ENCODE measurements at regions not wholly inside any gene's neighbourhood (a gene's known extent, or its start where the extent isn't known, plus 50 kb on each side); places are given as distances from the start of the nearest gene placed in this dataset.
"Not testable (repeated sequence)": the region's sequence is repeated elsewhere in the genome, so short reads cannot be mapped to it uniquely, and the experiment has no call there.

DNA sequence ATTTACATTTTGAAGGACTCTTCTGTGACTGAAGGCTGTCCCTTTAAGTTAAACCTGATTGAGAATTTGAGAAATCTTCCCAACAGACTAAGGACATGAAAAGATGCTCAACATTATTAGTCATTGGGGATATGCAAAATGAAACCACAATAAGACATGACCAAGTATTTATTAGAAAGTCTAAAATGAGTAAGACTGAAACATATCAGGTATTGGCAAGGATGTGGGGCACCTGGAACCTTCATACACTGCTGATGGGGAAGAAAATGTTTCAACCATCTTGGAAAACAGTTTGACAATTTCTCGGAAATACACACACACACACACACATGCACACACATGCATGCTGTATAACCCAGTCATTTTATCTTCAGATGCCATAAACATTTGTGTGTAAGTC is 132.1 kb upstream of the CDK6 start:
- no peak for DNase-seq

GRCh38 chr7:92967238-92967637 is 130.9 kb upstream of the CDK6 start:
- no peak for DNase-seq

GRCh38 chr7:92964141-92964540 is 127.8 kb upstream of the CDK6 start:
- DNase-seq = peak; percentile 1 to 14

- DNase-seq = peak in 1 of 2 experiments; percentile 34
Observed at GRCh38 chr7:92963566-92963965, 127.2 kb upstream of the CDK6 start.

DNA sequence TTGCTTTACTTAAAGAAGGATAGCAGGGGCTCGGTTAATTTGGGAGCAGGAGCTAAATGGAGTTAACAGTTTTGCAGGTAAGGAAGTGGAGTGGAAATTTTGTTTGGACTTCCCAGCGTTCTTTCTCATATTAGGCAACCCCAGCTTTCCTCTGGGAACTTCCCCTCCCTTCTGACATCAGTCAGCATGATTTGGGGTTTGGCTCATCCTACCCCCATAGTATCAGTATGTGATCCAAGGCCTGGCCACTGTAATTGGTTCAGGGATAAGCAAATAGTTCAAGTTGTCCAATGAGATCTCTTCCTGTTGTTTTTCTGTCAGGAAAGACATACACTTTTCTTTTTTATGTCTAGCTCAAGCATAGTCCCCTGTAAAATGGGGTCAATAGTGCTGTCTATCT is 125.6 kb upstream of the CDK6 start:
- DNase-seq = no peak

GRCh38 chr7:92956575-92956974 is 120.2 kb upstream of the CDK6 start:
- no peak for DNase-seq

DNA sequence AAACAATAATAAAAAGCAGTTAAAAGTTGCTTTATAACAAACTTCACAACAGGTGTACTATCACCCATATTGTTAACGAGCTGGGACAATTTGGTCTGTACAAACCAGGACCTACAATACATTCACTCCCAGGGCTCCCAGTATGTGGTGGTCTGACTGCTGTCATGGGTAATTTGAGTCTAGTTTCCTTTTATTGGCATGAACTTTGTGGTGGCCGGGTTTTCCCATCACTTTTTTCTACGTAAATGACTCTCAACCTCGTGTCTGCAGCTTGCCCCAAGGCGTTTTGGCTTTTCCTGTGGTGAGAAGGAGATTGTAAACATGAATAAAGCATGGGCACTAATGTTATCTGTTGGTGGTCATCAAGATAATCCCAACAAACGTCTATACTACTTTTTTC is 118.7 kb upstream of the CDK6 start:
- DNase-seq = no peak

GRCh38 chr7:92953657-92954056 is 117.3 kb upstream of the CDK6 start:
- DNase-seq = no peak

GRCh38 chr7:92949748-92950147 is 113.4 kb upstream of the CDK6 start:
- DNase-seq = no peak

- no peak for DNase-seq
Observed at GRCh38 chr7:92945840-92946239, 109.5 kb upstream of the CDK6 start.

- DNase-seq = no peak
Observed at GRCh38 chr7:92944633-92945032, 108.3 kb upstream of the CDK6 start.

GRCh38 chr7:92942706-92943105 is 106.3 kb upstream of the CDK6 start:
- DNase-seq = not testable (repeated sequence)

DNA sequence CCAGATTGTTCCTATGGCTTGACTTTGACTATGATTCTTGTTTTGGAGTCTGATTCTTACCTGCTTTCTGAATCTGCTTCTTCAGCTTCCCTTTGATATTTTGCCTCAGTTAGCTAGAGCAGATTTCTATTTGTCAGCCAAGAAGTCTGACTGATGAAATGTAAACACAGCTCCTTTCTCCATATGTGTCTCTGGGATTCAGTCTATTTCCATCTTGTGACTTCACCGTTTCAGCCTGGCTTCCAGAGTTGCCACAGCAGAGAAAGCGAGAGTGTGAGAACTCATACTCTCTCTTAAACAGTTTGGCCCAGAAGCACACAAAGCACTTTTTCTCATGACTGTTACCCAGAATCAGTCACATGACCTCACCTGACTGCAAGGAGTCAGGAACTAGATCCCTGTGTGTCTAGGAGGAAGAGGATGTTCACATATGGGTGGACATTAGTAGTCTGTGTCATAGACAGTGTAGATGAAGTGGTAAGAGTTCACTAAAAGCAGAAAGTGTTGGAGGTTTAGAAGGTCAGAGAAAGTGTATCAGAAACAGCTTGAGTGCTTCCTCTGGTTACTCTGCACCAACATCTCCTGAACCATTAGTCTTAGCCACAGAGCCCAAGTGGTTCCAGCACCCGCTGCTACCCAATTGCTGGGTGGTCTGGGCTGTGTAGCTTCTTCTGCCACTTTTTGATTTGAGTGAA is 103.4 kb upstream of the CDK6 start:
- no peak for DNase-seq

DNA sequence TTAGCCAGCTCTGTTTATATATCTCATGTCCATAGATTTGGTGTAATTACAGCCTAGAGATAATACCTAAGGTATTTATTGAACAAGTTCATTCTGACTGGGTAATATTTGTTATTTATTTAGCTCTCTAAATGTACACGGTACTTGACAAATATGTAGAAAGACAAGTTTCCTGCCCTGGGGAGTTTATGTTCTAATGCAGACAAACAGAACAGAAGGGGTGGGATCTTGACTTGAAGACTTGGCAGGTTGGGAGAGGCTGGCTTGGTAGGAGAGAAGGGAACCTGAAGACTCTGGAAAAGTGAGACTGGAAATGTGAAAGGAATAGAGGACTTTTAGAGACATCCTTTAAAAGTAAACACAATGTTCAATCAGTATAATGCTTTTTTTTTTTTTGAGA is 97.7 kb upstream of the CDK6 start:
- DNase-seq = no peak

DNA sequence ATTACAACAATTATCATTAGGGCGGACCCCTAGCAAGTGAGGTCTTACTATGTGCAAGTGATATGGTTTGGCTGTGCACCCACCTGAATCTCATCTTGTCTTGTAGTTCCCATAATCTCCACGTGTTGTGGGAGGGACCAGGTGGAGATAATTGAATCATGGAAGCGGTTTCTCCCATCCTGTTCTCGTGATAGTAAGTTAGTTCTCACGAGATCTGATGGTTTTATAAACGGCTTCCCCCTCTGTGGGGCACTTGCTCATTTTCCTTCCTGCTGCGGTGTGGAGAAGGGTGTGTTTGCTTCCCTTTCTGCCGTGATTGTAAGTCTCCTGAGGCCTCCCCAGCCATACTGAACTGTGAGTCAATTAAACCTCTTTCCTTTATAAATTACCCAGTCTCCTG is 96.1 kb upstream of the CDK6 start:
- no peak for DNase-seq

DNA sequence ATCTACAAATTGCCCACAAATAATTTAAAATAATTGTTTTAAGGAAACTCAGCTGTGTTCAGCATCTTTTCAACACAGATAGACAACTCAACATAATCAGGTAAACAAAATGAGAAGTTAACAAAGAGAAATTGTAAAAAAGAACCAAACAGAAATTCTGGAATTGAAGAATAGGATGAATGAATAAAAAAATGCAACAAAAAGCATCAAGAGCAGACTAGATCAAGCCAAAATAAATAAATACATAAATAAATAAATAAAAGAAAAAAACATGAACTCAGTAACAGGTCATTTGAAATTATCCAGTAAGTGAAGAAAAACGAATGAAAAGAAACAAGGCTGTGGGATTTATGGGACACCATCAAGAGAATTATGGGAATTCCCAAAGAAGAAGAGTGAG is 94.0 kb upstream of the CDK6 start:
- DNase-seq = no peak

- DNase-seq = no peak
Observed at GRCh38 chr7:92926697-92927044, 90.3 kb upstream of the CDK6 start.

GRCh38 chr7:92925876-92926696 is 89.7 kb upstream of the CDK6 start:
- DNase-seq = no peak

DNA sequence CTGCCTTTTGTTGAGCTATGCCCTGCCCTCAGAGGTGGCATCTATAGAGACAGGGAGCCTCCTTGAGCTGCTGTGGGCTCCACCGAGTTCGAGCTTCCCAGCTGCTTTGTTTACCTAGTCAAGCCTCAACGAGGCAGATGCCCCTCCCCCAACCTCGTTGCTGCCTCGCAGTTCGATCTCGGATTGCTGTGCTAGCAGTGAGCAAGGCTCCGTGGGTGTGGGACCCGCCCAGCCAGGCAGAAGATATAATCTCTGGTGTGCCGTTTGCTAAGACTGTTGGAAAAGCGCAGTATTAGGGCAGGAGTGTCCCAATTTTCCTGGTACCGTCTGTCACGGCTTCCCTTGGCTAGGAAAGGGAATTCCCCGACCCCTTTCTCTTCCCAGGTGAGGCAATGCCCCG is 88.4 kb upstream of the CDK6 start:
- DNase-seq = no peak

DNA sequence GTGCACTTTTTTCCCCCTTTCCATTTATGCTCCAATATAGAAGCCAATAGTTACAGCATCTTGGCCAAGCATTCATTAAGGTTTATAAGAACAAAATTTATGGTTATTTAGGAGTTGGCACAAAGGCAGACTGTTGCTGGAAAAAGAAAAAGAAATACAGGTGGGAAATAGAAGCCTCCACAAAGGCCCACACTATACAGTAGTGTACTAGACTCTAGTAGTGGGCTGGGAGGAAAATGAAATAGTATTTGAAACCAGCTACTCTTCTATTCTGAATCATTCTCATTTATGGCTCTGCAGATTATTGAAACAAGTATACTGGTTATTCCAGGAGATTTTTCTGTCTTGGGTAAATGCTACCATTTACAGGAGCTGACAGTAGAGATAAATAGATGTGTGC is 80.9 kb upstream of the CDK6 start:
- DNase-seq = no peak

- no peak for DNase-seq
Observed at GRCh38 chr7:92916770-92917224, 80.4 kb upstream of the CDK6 start.

DNA sequence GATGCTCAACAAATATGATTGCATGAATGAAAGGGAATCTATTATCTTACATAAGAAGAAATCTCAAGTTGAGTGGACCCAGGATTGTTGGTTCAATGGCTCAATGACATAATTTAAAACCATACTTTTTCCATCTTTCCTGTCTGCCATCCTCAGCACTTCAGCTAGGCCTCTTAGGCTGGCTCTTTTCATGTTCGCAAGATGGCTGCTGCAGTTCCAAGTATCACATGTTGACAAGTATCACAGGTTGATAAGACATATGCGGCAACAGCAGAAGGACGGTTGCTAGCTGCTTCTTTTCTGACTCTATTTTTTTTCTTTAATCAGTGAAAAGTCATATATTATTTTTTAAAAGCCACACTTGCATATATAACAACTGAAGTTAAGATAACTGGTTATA is 79.0 kb upstream of the CDK6 start:
- no peak for DNase-seq

DNA sequence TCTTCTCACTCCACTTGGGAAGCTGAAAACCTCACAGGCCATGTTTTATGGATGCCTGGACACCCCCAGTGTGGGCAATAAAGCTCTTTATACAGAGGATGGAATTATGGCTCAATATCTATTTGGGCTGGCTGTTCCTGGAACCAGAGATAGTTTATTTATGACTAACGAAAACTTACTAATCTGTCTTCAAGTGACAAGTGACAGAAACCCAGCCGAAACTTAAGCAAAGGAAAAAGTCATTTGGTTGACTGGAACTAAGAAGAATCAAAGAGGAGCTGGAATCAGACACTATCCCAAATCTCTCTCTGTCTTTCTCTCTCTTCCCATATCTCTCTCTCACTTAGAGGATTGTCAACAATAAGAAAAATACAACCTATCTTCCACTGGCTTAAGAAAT is 78.3 kb upstream of the CDK6 start:
- no peak for DNase-seq

- DNase-seq = no peak
Observed at GRCh38 chr7:92913849-92914248, 77.5 kb upstream of the CDK6 start.

DNA sequence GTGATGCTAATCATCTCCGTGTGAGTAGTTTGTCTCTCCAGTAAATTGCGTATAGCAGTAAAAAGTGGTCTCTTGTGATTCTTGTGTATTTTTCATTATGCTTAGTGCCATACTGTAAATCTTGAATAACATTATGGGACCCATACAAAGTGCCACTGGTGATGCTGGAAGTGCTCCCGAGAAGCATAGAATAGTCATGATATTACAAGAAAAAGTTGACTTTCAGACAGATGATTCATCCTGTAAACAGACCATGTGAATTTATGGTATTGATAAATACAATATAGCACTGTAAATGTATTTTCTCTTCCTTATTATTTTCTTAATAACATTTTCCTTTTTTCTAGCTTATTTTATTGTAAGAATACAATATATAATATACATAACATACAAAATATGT is 74.6 kb upstream of the CDK6 start:
- no peak for DNase-seq
